NCI-H460 (cell line): ENCODE measurements at regions not wholly inside any gene's neighbourhood (a gene's known extent, or its start where the extent isn't known, plus 50 kb on each side); places are given as distances from the start of the nearest gene placed in this dataset.
"Not testable (repeated sequence)": the region's sequence is repeated elsewhere in the genome, so short reads cannot be mapped to it uniquely, and the experiment has no call there.

Experiments
- DNase-seq: peaks from one replicate; pipeline ENCODE4 v3.0.0-alpha.2; 2016; ENCODE audit warnings: low read depth; ENCODE audit errors: extremely low read depth

- no peak for DNase-seq
Observed at GRCh38 chr10:36033808-36034207, 391.7 kb upstream of the FZD8 start.

DNA sequence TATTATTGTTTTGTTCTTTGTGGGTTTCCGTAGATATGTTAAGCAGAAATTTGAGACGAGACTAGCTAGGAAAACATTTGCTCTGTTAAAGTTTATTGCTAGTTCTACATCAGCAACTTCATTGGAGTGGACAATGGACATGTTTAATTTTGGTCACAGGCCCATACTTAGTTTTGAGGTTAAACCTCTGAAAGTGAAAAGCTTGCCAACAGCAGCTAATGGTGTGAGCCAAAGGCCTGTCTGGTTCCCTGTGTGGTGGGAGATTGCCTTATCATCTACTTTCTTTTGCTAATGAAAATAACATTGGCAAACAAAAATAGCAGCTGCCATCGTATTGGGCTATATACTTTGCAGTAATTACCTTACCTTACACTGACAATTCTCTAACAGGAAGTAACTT is 388.4 kb upstream of the FZD8 start:
- DNase-seq: no peak

DNA sequence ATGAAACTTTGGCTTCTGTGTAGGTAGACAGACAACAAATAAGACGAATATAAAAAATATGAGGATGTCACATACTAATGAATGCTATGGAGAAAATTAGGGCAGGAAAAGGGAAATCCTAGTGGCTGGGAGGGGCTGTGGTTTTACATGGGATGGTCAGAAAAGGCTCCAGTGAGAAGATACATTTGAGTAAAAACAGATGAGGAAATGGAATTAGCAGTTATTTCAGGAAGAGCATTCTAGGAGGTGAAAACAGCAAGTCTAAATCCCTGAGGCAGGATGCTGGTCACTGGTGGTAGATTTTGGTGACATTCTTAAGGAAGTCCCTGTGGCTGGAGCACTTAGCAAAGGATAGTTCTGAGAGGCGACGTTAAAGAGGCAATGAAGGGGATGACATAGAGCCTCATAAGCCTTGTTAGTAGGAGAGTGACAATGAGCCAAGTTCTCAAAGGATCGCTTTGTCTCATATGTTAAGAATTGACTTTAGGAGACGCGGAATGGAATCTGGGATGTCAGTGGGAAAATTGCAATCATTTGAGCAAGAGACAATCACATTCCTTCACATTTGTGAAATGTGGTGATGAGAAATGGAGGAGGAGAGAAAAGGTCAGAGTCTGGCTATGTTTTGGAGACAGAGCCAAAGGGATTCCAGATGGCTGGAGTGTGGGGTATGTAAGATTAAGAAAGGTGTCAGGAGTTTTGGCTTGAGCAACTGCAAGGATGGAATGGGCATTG is 384.7 kb upstream of the FZD8 start:
- DNase-seq: peak; percentile 16

DNA sequence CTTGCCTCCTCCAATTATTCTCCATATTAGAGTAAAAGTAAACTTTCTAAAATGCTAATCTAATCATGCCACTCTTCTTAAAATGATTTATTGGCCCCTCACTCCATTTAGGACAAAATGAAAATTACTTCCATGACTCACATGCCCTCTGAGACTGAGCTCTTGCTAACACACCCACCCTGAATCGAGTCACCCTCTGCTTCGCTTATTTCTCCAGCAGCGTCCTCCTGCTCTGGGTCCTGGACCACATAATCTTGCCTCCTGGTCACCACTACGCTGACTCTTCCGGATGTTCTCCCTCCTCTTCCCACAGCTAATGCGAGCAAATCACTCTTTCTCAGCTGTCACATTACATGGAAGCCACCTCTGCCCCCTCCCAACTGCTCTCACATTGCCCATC is 384.0 kb upstream of the FZD8 start:
- DNase-seq: no peak

DNA sequence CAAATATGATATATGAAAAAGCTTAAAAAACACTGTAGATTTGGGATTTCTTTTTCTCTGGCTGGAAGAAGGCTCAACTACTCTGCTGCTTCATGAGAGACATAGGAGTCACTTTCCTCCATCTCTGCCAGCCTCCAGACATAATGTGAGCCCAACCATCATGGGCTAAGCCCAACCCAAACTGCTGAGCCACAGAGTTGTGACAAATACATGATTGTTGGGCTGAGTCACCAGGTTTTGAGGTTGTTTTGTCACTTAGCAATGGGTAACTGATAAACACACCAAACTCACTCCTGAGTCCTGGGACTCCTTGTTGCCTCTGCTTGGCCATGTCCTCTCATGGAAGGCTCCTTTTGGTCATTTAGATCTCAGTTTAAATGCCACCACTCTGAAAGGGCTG is 381.8 kb upstream of the FZD8 start:
- peak; percentile 11 for DNase-seq

DNA sequence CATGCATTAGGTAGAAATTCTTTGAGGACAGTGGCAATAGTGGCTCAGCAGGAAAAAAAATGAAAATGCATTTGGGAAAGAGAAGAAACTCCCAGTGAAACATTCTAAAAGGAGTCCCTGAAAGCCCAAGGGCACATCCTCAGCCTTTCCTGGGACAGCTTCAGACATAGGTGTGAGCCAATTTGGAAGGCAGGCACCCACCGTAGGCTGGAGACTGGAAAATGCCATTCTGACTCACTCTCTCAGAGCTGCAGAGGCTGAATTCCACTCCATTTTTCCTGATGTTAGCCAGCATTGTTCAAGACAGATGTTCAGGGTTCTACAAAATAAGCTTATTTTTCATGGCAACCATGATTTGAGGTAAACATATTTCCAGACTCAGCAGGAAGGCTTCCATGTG is 379.0 kb upstream of the FZD8 start:
- DNase-seq: no peak

GRCh38 chr10:36019749-36020148 is 377.7 kb upstream of the FZD8 start:
- DNase-seq: no peak

GRCh38 chr10:36018996-36019395 is 376.9 kb upstream of the FZD8 start:
- DNase-seq: no peak

GRCh38 chr10:36017137-36017536 is 375.0 kb upstream of the FZD8 start:
- no peak for DNase-seq

- no peak for DNase-seq
Observed at GRCh38 chr10:36007369-36007768, 365.3 kb upstream of the FZD8 start.

GRCh38 chr10:36003688-36004087 is 361.6 kb upstream of the FZD8 start:
- no peak for DNase-seq

GRCh38 chr10:36003031-36003600 is 361.0 kb upstream of the FZD8 start:
- no peak for DNase-seq

- DNase-seq: no peak
Observed at GRCh38 chr10:36002445-36002844, 360.3 kb upstream of the FZD8 start.

GRCh38 chr10:36000754-36001153 is 358.7 kb upstream of the FZD8 start:
- DNase-seq: not testable (repeated sequence)

- no peak for DNase-seq
Observed at GRCh38 chr10:35998026-35998425, 355.9 kb upstream of the FZD8 start.

DNA sequence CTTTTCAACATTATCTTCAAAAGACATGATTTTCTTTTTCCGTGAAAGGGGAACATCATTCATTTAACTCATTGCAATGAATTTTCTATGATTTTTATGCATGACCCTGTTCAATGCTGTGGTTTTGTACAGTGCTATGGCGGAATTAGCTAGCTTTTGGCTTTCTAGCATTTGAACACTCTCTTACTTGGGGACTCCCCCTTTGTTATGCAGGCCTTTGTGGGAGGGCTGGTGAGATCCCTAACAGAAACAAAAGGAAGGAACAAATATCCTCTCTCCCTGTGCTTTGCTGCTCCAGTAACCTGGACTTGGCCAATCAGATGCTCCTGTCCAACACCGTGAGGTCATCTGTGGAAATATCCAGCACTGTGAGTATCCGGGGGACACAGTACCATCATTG is 353.4 kb upstream of the FZD8 start:
- DNase-seq: no peak

DNA sequence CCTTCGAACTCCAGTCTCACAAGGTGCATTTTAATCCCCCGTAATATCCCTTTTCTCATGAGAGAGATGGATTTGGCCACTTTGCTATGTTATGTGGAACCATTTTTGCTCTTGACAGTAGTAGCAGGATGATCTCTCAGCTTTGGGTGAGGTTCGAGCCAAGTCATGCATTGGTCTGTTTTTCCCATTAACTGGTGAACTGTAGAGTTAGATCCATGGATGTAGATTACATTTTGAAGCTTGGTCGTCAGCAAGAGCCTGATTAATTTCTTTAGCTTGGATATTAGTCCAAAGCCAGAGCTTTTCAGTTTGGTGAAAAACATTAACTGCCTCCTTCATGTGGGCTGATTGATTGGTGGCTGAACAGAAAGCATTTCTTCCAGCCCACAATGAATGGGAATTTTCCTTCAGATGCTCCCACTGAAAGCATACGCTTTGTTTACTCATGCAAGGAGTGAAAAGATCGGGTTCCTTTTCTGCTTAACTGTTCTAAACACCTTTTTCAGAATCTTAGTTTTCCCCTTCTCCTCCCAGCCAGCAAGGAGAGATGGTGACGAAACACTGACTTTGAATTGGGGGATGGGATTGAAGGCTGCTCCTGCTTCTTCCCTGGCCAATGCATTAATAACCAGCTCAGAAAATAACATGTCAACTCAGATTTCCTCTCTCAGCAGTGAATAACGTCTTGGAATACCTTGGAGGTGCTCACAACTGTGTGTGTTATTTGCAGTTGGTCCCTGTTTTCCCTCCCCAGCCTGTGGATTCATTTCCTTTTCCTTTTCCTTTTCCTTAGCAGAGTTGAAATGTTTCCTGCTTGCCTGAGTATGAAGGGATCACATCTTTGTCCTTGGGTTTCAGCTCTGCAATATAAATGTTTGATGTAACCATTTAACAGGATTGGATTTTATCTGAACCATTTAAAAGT is 351.8 kb upstream of the FZD8 start:
- DNase-seq: no peak

DNA sequence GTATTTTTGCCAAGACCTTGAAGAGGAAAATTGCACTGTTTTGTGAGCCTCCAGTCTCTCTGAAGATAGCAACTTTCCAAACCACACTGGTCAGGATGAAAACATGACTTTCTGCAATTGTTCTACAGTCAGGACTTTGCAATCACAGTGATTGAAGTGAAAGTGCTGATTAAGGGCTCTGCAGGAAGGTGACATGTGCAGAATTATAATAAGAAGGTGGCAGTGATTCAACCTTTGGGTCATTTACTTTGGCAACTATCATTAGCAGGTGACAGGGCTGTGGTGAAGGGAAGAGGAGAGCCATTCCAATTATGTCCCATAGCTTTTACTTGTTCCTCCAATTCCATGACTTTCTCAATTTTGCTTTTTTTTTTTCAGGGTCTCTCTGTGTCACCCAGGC is 350.0 kb upstream of the FZD8 start:
- DNase-seq: no peak

DNA sequence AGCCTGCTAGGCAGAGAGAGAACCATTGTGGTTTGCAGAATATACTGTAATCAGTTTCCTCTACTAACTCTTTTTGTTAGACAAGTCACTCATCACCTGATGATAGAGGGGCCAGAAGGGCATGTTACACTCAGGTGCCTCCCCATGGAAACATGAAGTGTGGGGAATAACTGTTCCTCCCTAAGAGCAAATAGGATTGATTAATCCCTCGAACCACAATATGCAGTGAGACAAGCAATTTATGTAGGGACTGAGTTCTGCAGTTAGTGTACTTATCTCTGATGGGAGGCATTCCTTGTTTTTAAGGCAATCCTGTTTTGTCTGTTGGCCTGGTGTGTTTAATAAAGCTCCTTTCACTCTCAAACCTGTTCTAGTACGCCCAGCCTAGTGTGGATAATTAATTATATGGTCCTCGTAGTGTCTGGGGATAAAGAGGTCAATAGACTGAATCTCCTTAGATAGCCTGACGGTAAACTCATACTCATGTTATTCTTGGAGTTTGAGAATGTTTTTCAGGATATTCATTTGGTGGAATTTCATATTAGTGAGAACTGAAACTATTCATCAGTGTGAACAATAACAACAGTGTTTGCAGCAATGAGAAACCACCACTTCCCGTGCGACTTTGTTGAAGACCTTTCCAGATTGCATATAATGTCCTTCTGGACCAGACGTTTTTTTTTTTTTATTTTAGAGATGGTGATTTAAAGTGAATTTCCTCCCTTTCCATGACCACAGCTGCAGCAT is 344.8 kb upstream of the FZD8 start:
- DNase-seq: peak; percentile 3

DNA sequence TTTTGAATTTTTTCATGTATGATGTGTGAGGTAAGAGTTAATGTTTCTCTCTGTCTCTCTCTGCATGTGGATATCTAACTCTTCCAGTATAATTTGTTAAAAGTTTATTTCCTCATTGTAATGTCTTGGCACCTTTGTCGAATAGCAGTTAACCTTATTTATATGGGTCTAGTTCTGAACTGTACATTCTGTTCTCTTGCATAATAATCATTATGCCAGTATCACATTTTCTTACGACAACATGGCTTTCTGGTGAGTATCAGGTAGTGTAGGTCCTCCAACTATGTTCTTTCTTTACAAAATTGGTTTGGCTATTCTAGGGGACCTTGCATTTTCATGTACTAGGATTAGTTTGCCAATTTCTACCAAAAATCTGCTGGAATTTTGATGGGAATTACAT is 337.0 kb upstream of the FZD8 start:
- no peak for DNase-seq
